GM12878 (cell line): ENCODE measurements at regions not wholly inside any gene's neighbourhood (a gene's known extent, or its start where the extent isn't known, plus 50 kb on each side); places are given as distances from the start of the nearest gene placed in this dataset.

Experiments
- ATAC-seq: fragments of 200-7000 bp; cut with Tn5 transposase; 3 replicates; pipeline ENCODE4 v1.9.1; 2020; ENCODE audit warnings: mild to moderate bottlenecking, moderate library complexity
- BruUV-seq: library from RNA; stranded (reverse); fragments of 400-500 nt; replicated peaks from 2 replicates; lab custom pipeline; 2021; lab: Mats Ljungman, UMichigan
- CTCF ChIA-PET: fragments of 300-600 bp; sonication (Branson Sonifier 250); formaldehyde crosslinking; extraction: SDS; loops from one replicate; lab custom pipeline; 2021; ENCODE audit warnings: inconsistent platforms; lab: Yijun Ruan, JAX
- POLR2A ChIA-PET: fragments of 350-600 bp; formaldehyde crosslinking; extraction: SDS; loops from one replicate; lab custom pipeline; 2021; ENCODE audit warnings: inconsistent platforms; lab: Charles Lee
- RAD21 ChIA-PET: fragments of 300-600 bp; sonication (Branson Sonifier 250); formaldehyde crosslinking; loops from one replicate; lab custom pipeline; 2023; ENCODE audit warnings: antibody characterized with exemption; ENCODE audit not compliant: unreplicated experiment; lab: Charles Lee
- SMC1A ChIA-PET: fragments of 300-600 bp; sonication (Branson Sonifier 250); formaldehyde crosslinking; loops from one replicate; lab custom pipeline; 2023; ENCODE audit not compliant: unreplicated experiment, uncharacterized antibody; lab: Charles Lee
- DNase-seq: peaks from one replicate; pipeline ENCODE4 v3.0.0-alpha.2; 2011; ENCODE audit warnings: low read depth, low spot score
- FAIRE-seq: peaks from 3 replicates; lab custom pipeline; 2011; peaks lifted over from hg19 to GRCh38; lab: Jason Lieb, UNC
- H2AFZ ChIP-seq: 2 replicates; pipeline ENCODE4 v1.6.0; 2011; ENCODE audit warnings: low read depth, low read length, control low read depth; ENCODE audit not compliant: control insufficient read depth
- H3K27ac ChIP-seq: 2 replicates; pipeline ENCODE4 v1.5.1; 2011; ENCODE audit warnings: control low read depth; ENCODE audit not compliant: control insufficient read depth, insufficient read depth
- H3K27me3 ChIP-seq, 2 experiments: replicated peaks in 1 of 2; 2 replicates each; pipeline versions ENCODE4 v1.6.0 to v1.6.1; 2011; ENCODE audit warnings: low read length in 1 of 2; ENCODE audit not compliant: control insufficient read depth in 2 of 2, insufficient read depth in 2 of 2
- H3K36me3 ChIP-seq, 2 experiments: 2 replicates each; pipeline ENCODE4 v1.5.1; 2011; ENCODE audit warnings: low read length in 1 of 2; ENCODE audit not compliant: control insufficient read depth in 2 of 2, insufficient read depth in 2 of 2
- H3K4me1 ChIP-seq: 2 replicates; pipeline ENCODE4 v1.6.1; 2011; ENCODE audit warnings: mild to moderate bottlenecking, low read length, moderate library complexity, mixed read lengths; ENCODE audit not compliant: control insufficient read depth, insufficient read depth
- H3K4me2 ChIP-seq: 2 replicates; pipeline ENCODE4 v1.6.0; 2011; ENCODE audit warnings: control low read depth; ENCODE audit not compliant: control insufficient read depth, insufficient read depth
- H3K4me3 ChIP-seq: fragments of 200-600 bp; sonication (generic); 2 replicates; pipeline ENCODE4 v1.5.1; 2016
- H3K79me2 ChIP-seq: 2 replicates; pipeline ENCODE4 v1.6.0; 2011; ENCODE audit warnings: low read length; ENCODE audit not compliant: control insufficient read depth, insufficient read depth
- H3K9ac ChIP-seq: 2 replicates; pipeline ENCODE4 v1.8.0; 2011; ENCODE audit warnings: low read length, control low read depth, mixed read lengths; ENCODE audit not compliant: control insufficient read depth, insufficient read depth
- H3K9me3 ChIP-seq: replicated peaks from 3 replicates; pipeline ENCODE4 v1.5.1; 2011; ENCODE audit warnings: mild to moderate bottlenecking, low read length; ENCODE audit not compliant: control insufficient read depth, insufficient read depth
- H4K20me1 ChIP-seq: 2 replicates; pipeline ENCODE4 v1.6.0; 2011; ENCODE audit not compliant: control insufficient read depth, insufficient read depth
- EED ChIP-seq: sonication (generic); IDR thresholded peaks from 2 replicates; pipeline ENCODE4 v1.6.1; 2016; ENCODE audit warnings: antibody characterized with exemption, low read depth
- KDM1A ChIP-seq: fragments of 200-600 bp; sonication (generic); IDR thresholded peaks from 2 replicates; pipeline ENCODE4 v1.6.1; 2016; ENCODE audit warnings: borderline replicate concordance
- KLF5 ChIP-seq: fragments of 450-650 bp; IDR thresholded peaks from 2 replicates; pipeline ENCODE4 v1.6.1; 2014; ENCODE audit warnings: mild to moderate bottlenecking; ENCODE audit not compliant: partially characterized antibody
- LARP7 ChIP-seq: fragments of 450-650 bp; IDR thresholded peaks from 2 replicates; pipeline ENCODE4 v1.6.1; 2017; ENCODE audit warnings: mild to moderate bottlenecking
- MTA2 ChIP-seq: fragments of 450-650 bp; IDR thresholded peaks from 2 replicates; pipeline ENCODE4 v1.6.1; 2016; ENCODE audit warnings: low read depth, mild to moderate bottlenecking, moderate library complexity
- MXI1 ChIP-seq: fragments of 150-350 bp; IDR thresholded peaks from 2 replicates; pipeline ENCODE4 v1.6.1; 2011; ENCODE audit warnings: low read depth, mild to moderate bottlenecking, inconsistent platforms, low read length, improper control_type of control experiment
- NRF1 ChIP-seq: conservative IDR thresholded peaks from 2 replicates; pipeline ENCODE4 v1.6.1; 2011; ENCODE audit warnings: mild to moderate bottlenecking, low read depth, low read length, improper control_type of control experiment
- RCOR1 ChIP-seq: conservative IDR thresholded peaks from 2 replicates; pipeline ENCODE4 v1.6.1; 2012; ENCODE audit warnings: low read depth, low read length, improper control_type of control experiment
- SMAD1 ChIP-seq: fragments of 450-650 bp; IDR thresholded peaks from 2 replicates; pipeline ENCODE4 v1.6.1; 2018; ENCODE audit warnings: mild to moderate bottlenecking, low read depth; ENCODE audit not compliant: partially characterized antibody
- SMARCA5 ChIP-seq: fragments of 450-650 bp; IDR thresholded peaks from 2 replicates; pipeline ENCODE4 v1.6.1; 2017; ENCODE audit warnings: mild to moderate bottlenecking
- ZNF384 ChIP-seq: IDR thresholded peaks from 2 replicates; pipeline ENCODE4 v1.6.1; 2012; ENCODE audit warnings: low read depth, mild to moderate bottlenecking, low read length, improper control_type of control experiment, borderline replicate concordance
- ZNF622 ChIP-seq: fragments of 450-650 bp; IDR thresholded peaks from 2 replicates; pipeline ENCODE4 v1.6.1; 2017; ENCODE audit warnings: mild to moderate bottlenecking, inconsistent platforms
- WGBS: methylation state at CpG from one replicate; pipeline ENCODE4 v1.1.6; 2016; ENCODE audit warnings: low lambda C conversion rate; ENCODE audit not compliant: insufficient replicate concordance, insufficient coverage; ENCODE audit errors: missing lambda C conversion rate; 5-methylcytosine and 5-hydroxymethylcytosine counted together
- in situ Hi-C: fragments of 300-500 bp; cut with MboI; formaldehyde crosslinking; loops from 9 replicates; pipeline ENCODE4 v1.14.3; 2018; ENCODE audit warnings: mixed read lengths
- intact Hi-C: fragments of 100-400 bp; cut with micrococcal nuclease; formaldehyde crosslinking; loops from one replicate; pipeline ENCODE4 v1.14.2; 2022; ENCODE audit not compliant: unreplicated experiment
- TF ChIP-seq, protein P1 (sequence below): fragments of 450-650 bp; IDR thresholded peaks from 2 replicates; pipeline ENCODE4 v1.6.1; 2016; ENCODE audit warnings: mild to moderate bottlenecking
- TF ChIP-seq, protein P2 (sequence below): fragments of 450-650 bp; conservative IDR thresholded peaks from 2 replicates; pipeline ENCODE4 v1.6.1; 2017; ENCODE audit warnings: mild to moderate bottlenecking, moderate library complexity
- TF ChIP-seq, protein P3 (sequence below): fragments of 450-650 bp; IDR thresholded peaks from 2 replicates; pipeline ENCODE4 v1.6.1; 2017; ENCODE audit warnings: mild to moderate bottlenecking, low read depth, inconsistent platforms; ENCODE audit not compliant: poor library complexity, severe bottlenecking
- TF ChIP-seq, protein P4 (sequence below): IDR thresholded peaks from 2 replicates; pipeline ENCODE4 v1.6.1; 2012; ENCODE audit warnings: mild to moderate bottlenecking, low read depth, low read length

DNA sequence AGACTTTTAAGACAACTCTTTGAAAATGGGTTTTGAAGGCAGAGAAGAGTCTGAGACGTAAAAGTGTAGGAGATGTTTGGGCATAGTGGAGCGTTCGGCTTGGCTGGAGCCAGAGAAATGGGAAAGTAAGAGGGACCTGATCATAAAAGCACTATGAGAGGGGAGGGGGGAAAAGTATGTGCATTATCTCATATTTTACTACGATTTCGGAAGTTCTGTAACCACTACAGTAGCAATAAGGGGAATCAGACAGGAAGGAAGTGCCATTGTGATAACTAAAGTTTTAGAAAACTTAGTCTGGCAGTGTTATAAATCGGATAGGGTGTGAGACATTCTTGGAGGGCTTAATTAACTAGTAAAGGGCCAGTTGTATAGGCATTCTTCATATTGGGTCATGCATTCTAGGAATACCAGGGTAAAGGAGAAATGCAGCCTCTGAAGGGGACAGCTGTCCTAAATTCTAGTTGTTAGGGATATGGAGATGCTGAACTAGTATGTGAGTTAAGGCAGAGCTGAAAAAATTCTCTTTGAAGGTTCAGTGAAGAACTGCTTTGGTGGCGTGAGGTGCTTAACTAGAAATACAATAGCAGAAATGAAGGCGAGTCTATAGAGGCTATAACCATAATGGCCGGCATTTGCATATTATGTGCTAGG is 83.8 kb upstream of the FREM1 start:
- in situ Hi-C loops (no loop called here), intact Hi-C loops (no loop called here)
- ChIA-PET POLR2A (no interaction called here), CTCF (no interaction called here), SMC1A (interaction anchor here (1.4 kb wide), 1 partner anchor 9 kb away, joined by 3 read pairs; no protein-coding TSS in a partner anchor), RAD21 (no interaction called here)
- Histone ChIP-seq H3K27me3 (no peaks in the 10 kb centered on the region), H3K4me3 (no peak overlapping the region), H3K4me1 (no peaks in the 10 kb centered on the region), H2AFZ (no peak overlapping the region), H3K9me3 (no peaks in the 10 kb centered on the region; the same call in 2 of the 3 replicates), H3K27ac (no peak overlapping the region), H3K36me3 (no peaks in the 10 kb centered on the region), H3K4me2 (no peak overlapping the region), H3K9ac (no peak overlapping the region), H3K79me2 (no peaks in the 10 kb centered on the region), H4K20me1 (no peaks in the 10 kb centered on the region)
- no peak for TF ChIP-seq LARP7
- no peak for TF ChIP-seq KLF5
- no peak for TF ChIP-seq SMAD1
- no peak for TF ChIP-seq MXI1
- TF ChIP-seq, protein P1, sequence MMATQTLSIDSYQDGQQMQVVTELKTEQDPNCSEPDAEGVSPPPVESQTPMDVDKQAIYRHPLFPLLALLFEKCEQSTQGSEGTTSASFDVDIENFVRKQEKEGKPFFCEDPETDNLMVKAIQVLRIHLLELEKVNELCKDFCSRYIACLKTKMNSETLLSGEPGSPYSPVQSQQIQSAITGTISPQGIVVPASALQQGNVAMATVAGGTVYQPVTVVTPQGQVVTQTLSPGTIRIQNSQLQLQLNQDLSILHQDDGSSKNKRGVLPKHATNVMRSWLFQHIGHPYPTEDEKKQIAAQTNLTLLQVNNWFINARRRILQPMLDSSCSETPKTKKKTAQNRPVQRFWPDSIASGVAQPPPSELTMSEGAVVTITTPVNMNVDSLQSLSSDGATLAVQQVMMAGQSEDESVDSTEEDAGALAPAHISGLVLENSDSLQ: no peak
- TF ChIP-seq, protein P2, sequence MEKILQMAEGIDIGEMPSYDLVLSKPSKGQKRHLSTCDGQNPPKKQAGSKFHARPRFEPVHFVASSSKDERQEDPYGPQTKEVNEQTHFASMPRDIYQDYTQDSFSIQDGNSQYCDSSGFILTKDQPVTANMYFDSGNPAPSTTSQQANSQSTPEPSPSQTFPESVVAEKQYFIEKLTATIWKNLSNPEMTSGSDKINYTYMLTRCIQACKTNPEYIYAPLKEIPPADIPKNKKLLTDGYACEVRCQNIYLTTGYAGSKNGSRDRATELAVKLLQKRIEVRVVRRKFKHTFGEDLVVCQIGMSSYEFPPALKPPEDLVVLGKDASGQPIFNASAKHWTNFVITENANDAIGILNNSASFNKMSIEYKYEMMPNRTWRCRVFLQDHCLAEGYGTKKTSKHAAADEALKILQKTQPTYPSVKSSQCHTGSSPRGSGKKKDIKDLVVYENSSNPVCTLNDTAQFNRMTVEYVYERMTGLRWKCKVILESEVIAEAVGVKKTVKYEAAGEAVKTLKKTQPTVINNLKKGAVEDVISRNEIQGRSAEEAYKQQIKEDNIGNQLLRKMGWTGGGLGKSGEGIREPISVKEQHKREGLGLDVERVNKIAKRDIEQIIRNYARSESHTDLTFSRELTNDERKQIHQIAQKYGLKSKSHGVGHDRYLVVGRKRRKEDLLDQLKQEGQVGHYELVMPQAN: no peak
- TF ChIP-seq NRF1: no peak
- no peak for TF ChIP-seq SMARCA5
- no peak for TF ChIP-seq KDM1A
- TF ChIP-seq ZNF622: no peak
- TF ChIP-seq EED: no peak
- TF ChIP-seq RCOR1: no peak
- TF ChIP-seq MTA2: no peak
- TF ChIP-seq, protein P3, sequence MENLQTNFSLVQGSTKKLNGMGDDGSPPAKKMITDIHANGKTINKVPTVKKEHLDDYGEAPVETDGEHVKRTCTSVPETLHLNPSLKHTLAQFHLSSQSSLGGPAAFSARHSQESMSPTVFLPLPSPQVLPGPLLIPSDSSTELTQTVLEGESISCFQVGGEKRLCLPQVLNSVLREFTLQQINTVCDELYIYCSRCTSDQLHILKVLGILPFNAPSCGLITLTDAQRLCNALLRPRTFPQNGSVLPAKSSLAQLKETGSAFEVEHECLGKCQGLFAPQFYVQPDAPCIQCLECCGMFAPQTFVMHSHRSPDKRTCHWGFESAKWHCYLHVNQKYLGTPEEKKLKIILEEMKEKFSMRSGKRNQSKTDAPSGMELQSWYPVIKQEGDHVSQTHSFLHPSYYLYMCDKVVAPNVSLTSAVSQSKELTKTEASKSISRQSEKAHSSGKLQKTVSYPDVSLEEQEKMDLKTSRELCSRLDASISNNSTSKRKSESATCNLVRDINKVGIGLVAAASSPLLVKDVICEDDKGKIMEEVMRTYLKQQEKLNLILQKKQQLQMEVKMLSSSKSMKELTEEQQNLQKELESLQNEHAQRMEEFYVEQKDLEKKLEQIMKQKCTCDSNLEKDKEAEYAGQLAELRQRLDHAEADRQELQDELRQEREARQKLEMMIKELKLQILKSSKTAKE: no peak
- no peak for TF ChIP-seq ZNF384
- TF ChIP-seq, protein P4, sequence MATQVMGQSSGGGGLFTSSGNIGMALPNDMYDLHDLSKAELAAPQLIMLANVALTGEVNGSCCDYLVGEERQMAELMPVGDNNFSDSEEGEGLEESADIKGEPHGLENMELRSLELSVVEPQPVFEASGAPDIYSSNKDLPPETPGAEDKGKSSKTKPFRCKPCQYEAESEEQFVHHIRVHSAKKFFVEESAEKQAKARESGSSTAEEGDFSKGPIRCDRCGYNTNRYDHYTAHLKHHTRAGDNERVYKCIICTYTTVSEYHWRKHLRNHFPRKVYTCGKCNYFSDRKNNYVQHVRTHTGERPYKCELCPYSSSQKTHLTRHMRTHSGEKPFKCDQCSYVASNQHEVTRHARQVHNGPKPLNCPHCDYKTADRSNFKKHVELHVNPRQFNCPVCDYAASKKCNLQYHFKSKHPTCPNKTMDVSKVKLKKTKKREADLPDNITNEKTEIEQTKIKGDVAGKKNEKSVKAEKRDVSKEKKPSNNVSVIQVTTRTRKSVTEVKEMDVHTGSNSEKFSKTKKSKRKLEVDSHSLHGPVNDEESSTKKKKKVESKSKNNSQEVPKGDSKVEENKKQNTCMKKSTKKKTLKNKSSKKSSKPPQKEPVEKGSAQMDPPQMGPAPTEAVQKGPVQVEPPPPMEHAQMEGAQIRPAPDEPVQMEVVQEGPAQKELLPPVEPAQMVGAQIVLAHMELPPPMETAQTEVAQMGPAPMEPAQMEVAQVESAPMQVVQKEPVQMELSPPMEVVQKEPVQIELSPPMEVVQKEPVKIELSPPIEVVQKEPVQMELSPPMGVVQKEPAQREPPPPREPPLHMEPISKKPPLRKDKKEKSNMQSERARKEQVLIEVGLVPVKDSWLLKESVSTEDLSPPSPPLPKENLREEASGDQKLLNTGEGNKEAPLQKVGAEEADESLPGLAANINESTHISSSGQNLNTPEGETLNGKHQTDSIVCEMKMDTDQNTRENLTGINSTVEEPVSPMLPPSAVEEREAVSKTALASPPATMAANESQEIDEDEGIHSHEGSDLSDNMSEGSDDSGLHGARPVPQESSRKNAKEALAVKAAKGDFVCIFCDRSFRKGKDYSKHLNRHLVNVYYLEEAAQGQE: no peak
- DNase-seq (no peak), FAIRE-seq (no peak), ATAC-seq (no peak)
- 28% methylated on average over 9 of the region's 9 CpGs for whole genome bisulfite sequencing
- no TSS peak for BruUV-seq
